ENCODE measurements at regions not wholly inside any gene's neighbourhood (a gene's known extent, or its start where the extent isn't known, plus 50 kb on each side); places are given as distances from the start of the nearest gene placed in this dataset.
A peak's percentile ranks its signal among the peaks of the same experiment; 100 is the strongest.
"Not testable (repeated sequence)": the region's sequence is repeated elsewhere in the genome, so short reads cannot be mapped to it uniquely, and the experiment has no call there.

GRCh38 chr5:40150896-40151295, 528.8 kb upstream of the PTGER4 start:
- DNase-seq (ENCODE audit: low read depth in 2 of 2): peak in 1 of 2 donors; percentile 2

GRCh38 chr5:40141896-40142295, 537.8 kb upstream of the PTGER4 start:
- DNase-seq (ENCODE audit: low read depth in 2 of 2): peak in 1 of 2 donors; percentile 45

- no peak for DNase-seq (ENCODE audit: low read depth in 2 of 2)
These were observed 538.3 kb upstream of the PTGER4 start for GRCh38 chr5:40141418-40141817.

- no peak for DNase-seq (ENCODE audit: low read depth in 2 of 2)
These were observed 542.5 kb upstream of the PTGER4 start for GRCh38 chr5:40137223-40137622.

GRCh38 chr5:40134883-40135520, 544.7 kb upstream of the PTGER4 start:
- no peak for DNase-seq (ENCODE audit: low read depth in 2 of 2)

GRCh38 chr5:40124367-40124766, 555.3 kb upstream of the PTGER4 start:
- peak in 1 of 2 donors; percentile 5 for DNase-seq (ENCODE audit: low read depth in 2 of 2)

GRCh38 chr5:40121236-40121635, 558.5 kb upstream of the PTGER4 start:
- DNase-seq (ENCODE audit: low read depth in 2 of 2): no peak

GRCh38 chr5:40112875-40113274, 566.8 kb upstream of the PTGER4 start:
- DNase-seq (ENCODE audit: low read depth in 2 of 2): no peak

- not testable (repeated sequence) for DNase-seq (ENCODE audit: low read depth in 2 of 2)
These were observed 568.7 kb upstream of the PTGER4 start for GRCh38 chr5:40111036-40111435.

- DNase-seq (ENCODE audit: low read depth in 2 of 2): peak; percentile 42 to 77
These were observed 570.8 kb upstream of the PTGER4 start for GRCh38 chr5:40108764-40109390.

GRCh38 chr5:40107786-40108185, 571.9 kb upstream of the PTGER4 start:
- not testable (repeated sequence) for DNase-seq (ENCODE audit: low read depth in 2 of 2)

GRCh38 chr5:40106847-40107246, 572.9 kb upstream of the PTGER4 start:
- DNase-seq (ENCODE audit: low read depth in 2 of 2): no peak

- no peak for DNase-seq (ENCODE audit: low read depth in 2 of 2)
These were observed 581.4 kb upstream of the PTGER4 start for GRCh38 chr5:40098313-40098712.

- no peak for DNase-seq (ENCODE audit: low read depth in 2 of 2)
These were observed 586.2 kb upstream of the PTGER4 start for GRCh38 chr5:40093550-40093949.

GRCh38 chr5:40089269-40089668, 590.4 kb upstream of the PTGER4 start:
- DNase-seq (ENCODE audit: low read depth in 2 of 2): peak in 1 of 2 donors; percentile 9

- no peak for DNase-seq (ENCODE audit: low read depth in 2 of 2)
These were observed 595.1 kb upstream of the PTGER4 start for GRCh38 chr5:40084614-40085013.

GRCh38 chr5:40082313-40082712, 597.4 kb upstream of the PTGER4 start:
- DNase-seq (ENCODE audit: low read depth in 2 of 2): no peak

GRCh38 chr5:40080191-40080590, 599.5 kb upstream of the PTGER4 start:
- DNase-seq (ENCODE audit: low read depth in 2 of 2): peak; percentile 9 to 70

GRCh38 chr5:40078898-40079575, 600.7 kb upstream of the PTGER4 start:
- no peak for DNase-seq (ENCODE audit: low read depth in 2 of 2)

GRCh38 chr5:40074826-40075225, 604.9 kb upstream of the PTGER4 start:
- no peak for DNase-seq (ENCODE audit: low read depth in 2 of 2)

- no peak for DNase-seq (ENCODE audit: low read depth in 2 of 2)
These were observed 605.8 kb upstream of the PTGER4 start for GRCh38 chr5:40073927-40074326.

GRCh38 chr5:40071870-40072269, 607.8 kb upstream of the PTGER4 start:
- DNase-seq (ENCODE audit: low read depth in 2 of 2): peak in 1 of 2 donors; percentile 23

- no peak for DNase-seq (ENCODE audit: low read depth in 2 of 2)
These were observed 613.1 kb upstream of the PTGER4 start for GRCh38 chr5:40066616-40067015.
